Osteocyte (in vitro differentiated cells): ENCODE measurements at regions not wholly inside any gene's neighbourhood (a gene's known extent, or its start where the extent isn't known, plus 50 kb on each side); places are given as distances from the start of the nearest gene placed in this dataset.

Experiments used
- DNase-seq: peaks from one replicate; pipeline ENCODE4 v3.0.0; 2021; ENCODE audit warnings: mixed read lengths; ENCODE audit not compliant: unreplicated experiment; ENCODE audit errors: extremely low spot score
- H3K27ac Mint-ChIP-seq: one replicate; pipeline ENCODE4 v1.8.0; 2021; ENCODE audit warnings: mild to moderate bottlenecking, mixed read lengths; ENCODE audit not compliant: unreplicated experiment
- H3K27me3 Mint-ChIP-seq: one replicate; pipeline ENCODE4 v1.8.0; 2021; ENCODE audit warnings: mixed read lengths; ENCODE audit not compliant: unreplicated experiment
- H3K36me3 Mint-ChIP-seq: one replicate; pipeline ENCODE4 v1.8.0; 2021; ENCODE audit warnings: mixed read lengths; ENCODE audit not compliant: unreplicated experiment
- H3K4me1 Mint-ChIP-seq: one replicate; pipeline ENCODE4 v1.8.0; 2021; ENCODE audit warnings: mixed read lengths; ENCODE audit not compliant: unreplicated experiment
- H3K4me3 Mint-ChIP-seq: one replicate; pipeline ENCODE4 v1.8.0; 2021; ENCODE audit warnings: mild to moderate bottlenecking, moderate library complexity, mixed read lengths; ENCODE audit not compliant: unreplicated experiment
- H3K9me3 Mint-ChIP-seq: one replicate; pipeline ENCODE4 v1.8.0; 2021; ENCODE audit warnings: mixed read lengths; ENCODE audit not compliant: unreplicated experiment
- TF ChIP-seq, protein P1 (sequence below): fragments of 200-600 bp; sonication (generic); IDR thresholded peaks from 2 replicates; pipeline ENCODE4 v1.5.0; 2021; ENCODE audit warnings: antibody characterized with exemption, mild to moderate bottlenecking, moderate library complexity

DNA sequence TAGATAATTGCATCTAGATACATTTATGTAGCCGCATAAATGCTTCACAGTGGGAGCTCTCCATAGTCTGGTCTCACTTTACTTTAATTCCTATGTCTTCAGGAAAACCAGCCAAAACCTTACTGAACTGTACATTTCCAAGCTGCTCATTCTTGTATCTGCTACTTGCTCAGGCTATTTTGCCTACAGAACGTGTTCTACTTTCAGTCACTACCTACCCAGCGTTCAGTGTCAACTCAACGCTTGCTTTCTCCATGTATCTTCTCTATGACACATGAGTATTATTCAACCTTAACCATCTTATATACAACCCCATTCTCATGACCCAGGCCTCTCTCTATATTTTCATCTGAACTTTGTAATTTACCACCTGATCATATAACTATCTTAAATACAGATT, 101.9 kb downstream of the KLF12 start:
- Mint-ChIP-seq H3K4me3 (peak overlapping the region; percentile 50), H3K9me3 (no peaks in the 10 kb centered on the region), H3K4me1 (peaks cover 26% of the 10 kb centered on the region), H3K27me3 (no peaks in the 10 kb centered on the region), H3K36me3 (peaks cover 6% of the 10 kb centered on the region), H3K27ac (peak overlapping the region; percentile 71)
- TF ChIP-seq, protein P1, sequence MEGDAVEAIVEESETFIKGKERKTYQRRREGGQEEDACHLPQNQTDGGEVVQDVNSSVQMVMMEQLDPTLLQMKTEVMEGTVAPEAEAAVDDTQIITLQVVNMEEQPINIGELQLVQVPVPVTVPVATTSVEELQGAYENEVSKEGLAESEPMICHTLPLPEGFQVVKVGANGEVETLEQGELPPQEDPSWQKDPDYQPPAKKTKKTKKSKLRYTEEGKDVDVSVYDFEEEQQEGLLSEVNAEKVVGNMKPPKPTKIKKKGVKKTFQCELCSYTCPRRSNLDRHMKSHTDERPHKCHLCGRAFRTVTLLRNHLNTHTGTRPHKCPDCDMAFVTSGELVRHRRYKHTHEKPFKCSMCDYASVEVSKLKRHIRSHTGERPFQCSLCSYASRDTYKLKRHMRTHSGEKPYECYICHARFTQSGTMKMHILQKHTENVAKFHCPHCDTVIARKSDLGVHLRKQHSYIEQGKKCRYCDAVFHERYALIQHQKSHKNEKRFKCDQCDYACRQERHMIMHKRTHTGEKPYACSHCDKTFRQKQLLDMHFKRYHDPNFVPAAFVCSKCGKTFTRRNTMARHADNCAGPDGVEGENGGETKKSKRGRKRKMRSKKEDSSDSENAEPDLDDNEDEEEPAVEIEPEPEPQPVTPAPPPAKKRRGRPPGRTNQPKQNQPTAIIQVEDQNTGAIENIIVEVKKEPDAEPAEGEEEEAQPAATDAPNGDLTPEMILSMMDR: no peak
- DNase-seq: no peak

DNA sequence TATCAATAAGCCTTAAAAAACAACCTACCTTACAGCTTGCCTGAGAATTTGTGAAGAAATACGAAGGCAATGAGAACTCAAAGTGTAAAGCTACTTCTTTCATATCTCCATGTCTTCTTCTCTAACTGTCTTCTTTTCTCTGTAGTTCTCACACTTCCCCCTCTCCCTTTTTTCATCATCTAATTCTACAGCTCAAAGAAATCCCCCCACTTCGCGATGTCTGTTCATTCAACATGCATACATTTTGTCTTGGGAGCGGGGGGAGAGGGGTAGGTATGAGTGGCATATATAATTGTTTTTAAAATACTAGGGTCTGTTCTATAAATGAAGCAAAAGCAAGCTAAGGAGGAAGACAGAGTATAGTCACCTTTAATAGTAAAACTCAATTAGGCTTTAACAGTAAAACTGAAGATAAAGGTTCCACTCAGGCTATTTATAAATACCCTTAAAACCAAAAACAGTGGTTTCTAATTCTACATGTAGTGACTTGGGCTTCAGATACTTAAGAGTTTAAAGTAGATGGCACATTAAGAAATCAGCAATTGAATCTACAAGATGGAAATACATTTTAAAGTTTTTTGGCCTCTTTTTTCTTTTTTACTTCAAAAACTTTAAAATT, 106.9 kb downstream of the KLF12 start:
- Mint-ChIP-seq H3K9me3 (no peaks in the 10 kb centered on the region), H3K4me3 (no peak overlapping the region), H3K27me3 (no peaks in the 10 kb centered on the region), H3K27ac (no peak overlapping the region), H3K4me1 (peaks cover 25% of the 10 kb centered on the region), H3K36me3 (peaks cover 13% of the 10 kb centered on the region)
- no peak for DNase-seq
- TF ChIP-seq, protein P1: no peak

DNA sequence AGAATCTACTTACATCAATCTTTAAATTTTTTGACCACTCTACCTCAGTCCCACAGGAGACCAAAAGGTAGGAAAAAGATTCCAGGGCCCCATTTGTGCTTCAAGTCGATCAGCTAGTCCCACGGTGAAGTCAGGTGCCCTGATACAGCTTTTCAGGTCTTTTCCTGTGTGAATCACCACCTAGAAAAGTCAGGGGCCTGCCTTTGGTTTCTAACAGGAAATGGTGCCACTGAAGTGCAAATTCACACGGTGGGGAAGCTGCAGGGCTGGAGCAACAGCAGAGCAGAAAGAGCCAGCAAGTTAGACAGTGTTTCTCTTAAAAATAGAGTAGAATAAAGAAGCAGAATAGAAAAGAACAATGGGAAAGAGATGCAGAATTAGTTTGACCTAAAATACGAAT, 107.5 kb downstream of the KLF12 start:
- Mint-ChIP-seq H3K9me3 (no peaks in the 10 kb centered on the region), H3K4me1 (peaks cover 20% of the 10 kb centered on the region), H3K4me3 (no peak overlapping the region), H3K36me3 (peaks cover 16% of the 10 kb centered on the region), H3K27me3 (no peaks in the 10 kb centered on the region), H3K27ac (peak overlapping the region; percentile 23)
- no peak for DNase-seq
- TF ChIP-seq, protein P1: no peak

DNA sequence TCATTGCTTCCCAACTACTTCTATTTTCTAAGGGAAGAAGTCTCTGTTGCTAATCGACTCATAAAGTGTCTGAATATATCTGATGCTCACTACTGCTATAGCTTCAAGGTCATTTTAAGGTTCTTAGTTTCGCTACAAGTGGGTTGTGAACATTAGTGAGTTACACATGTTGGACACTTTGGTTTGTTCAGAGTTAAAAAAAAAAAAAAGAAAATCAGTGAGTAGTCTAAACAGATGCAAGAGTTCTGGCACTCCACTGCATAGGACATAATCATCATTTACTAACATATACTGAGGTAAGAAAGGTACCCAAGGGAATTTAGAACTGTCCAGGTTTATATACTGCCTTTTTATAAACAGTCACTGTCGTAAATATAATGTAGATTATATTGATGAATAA, 108.8 kb downstream of the KLF12 start:
- Mint-ChIP-seq H3K27ac (no peak overlapping the region), H3K9me3 (no peaks in the 10 kb centered on the region), H3K4me1 (peaks cover 17% of the 10 kb centered on the region), H3K36me3 (peaks cover 23% of the 10 kb centered on the region), H3K27me3 (no peaks in the 10 kb centered on the region), H3K4me3 (no peak overlapping the region)
- TF ChIP-seq, protein P1: no peak
- DNase-seq: no peak

DNA sequence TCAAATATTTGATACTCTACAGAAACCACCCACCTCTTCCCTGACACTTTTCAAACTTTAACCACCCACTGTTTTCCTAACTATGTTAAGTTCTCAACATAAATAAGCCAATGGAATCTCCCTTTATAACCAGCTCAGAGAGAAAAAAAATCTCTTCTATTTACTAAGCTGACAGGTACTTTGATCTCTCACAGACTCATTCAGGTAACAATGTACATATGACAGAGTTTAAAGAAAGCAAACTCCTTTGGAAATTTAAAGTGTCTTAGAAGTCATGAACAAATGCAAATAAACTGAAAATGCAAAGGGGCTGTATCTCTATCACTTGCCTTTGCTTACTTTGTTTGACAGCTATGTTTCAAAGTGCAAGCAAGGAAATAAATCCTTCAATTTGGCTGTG, 109.3 kb downstream of the KLF12 start:
- H3K27ac Mint-ChIP-seq: no peak overlapping the region
- H3K4me3 Mint-ChIP-seq: no peak overlapping the region
- DNase-seq: no peak
- TF ChIP-seq, protein P1: no peak
- peaks cover 23% of the 10 kb centered on the region for H3K36me3 Mint-ChIP-seq
- no peaks in the 10 kb centered on the region for H3K9me3 Mint-ChIP-seq
- H3K27me3 Mint-ChIP-seq: no peaks in the 10 kb centered on the region
- peaks cover 17% of the 10 kb centered on the region for H3K4me1 Mint-ChIP-seq
